ENCODE measurements at regions not wholly inside any gene's neighbourhood (a gene's known extent, or its start where the extent isn't known, plus 50 kb on each side); places are given as distances from the start of the nearest gene placed in this dataset.

GRCh38 chr14:105844047-105844630 lies 317.8 kb downstream of the TMEM121 start:
- DNase-seq (ENCODE audit: low read depth in 1 of 2, low spot score in 1 of 2) = no peak
- H3K27me3 ChIP-seq (ENCODE audit: insufficient read depth, poor library complexity, severe bottlenecking) = no peaks in the 10 kb centered on the region
- no peak for TF ChIP-seq POLR2AphosphoS5 (IDR thresholded peaks at IDR 0.05; ENCODE audit: low read depth)
- TF ChIP-seq CTCF (IDR thresholded peaks at IDR 0.05; ENCODE audit: insufficient read depth, low read length) = no peak
- no peak for TF ChIP-seq REST (IDR thresholded peaks at IDR 0.05; ENCODE audit: insufficient replicate concordance, low read depth)
- TF ChIP-seq SPI1 (IDR thresholded peaks at IDR 0.05; ENCODE audit: borderline replicate concordance, low read depth) = no peak
- TF ChIP-seq GABPA (IDR thresholded peaks at IDR 0.05; ENCODE audit: low read depth) = no peak
- H3K27ac ChIP-seq (replicated peaks) = no peak overlapping the region
- no peak overlapping the region for H3K4me3 ChIP-seq (replicated peaks; ENCODE audit: insufficient read depth, low read length)

- Histone ChIP-seq H3K27ac (replicated peaks) (no peak overlapping the region), H3K4me3 (replicated peaks; ENCODE audit: insufficient read depth, low read length) (no peak overlapping the region), H3K27me3 (ENCODE audit: insufficient read depth, poor library complexity, severe bottlenecking) (no peaks in the 10 kb centered on the region)
- TF ChIP-seq SPI1 (IDR thresholded peaks at IDR 0.05; ENCODE audit: borderline replicate concordance, low read depth) (no peak), CTCF (IDR thresholded peaks at IDR 0.05; ENCODE audit: insufficient read depth, low read length) (no peak), GABPA (IDR thresholded peaks at IDR 0.05; ENCODE audit: low read depth) (no peak), POLR2AphosphoS5 (IDR thresholded peaks at IDR 0.05; ENCODE audit: low read depth) (no peak), REST (IDR thresholded peaks at IDR 0.05; ENCODE audit: insufficient replicate concordance, low read depth) (no peak)
- no peak for DNase-seq (ENCODE audit: low read depth in 1 of 2, low spot score in 1 of 2)
Observed at GRCh38 chr14:105844810-105845724, 318.7 kb downstream of the TMEM121 start.

GRCh38 chr14:105845725-105846309 lies 319.4 kb downstream of the TMEM121 start:
- H3K27ac ChIP-seq (replicated peaks) = no peak overlapping the region
- no peak overlapping the region for H3K4me3 ChIP-seq (replicated peaks; ENCODE audit: insufficient read depth, low read length)
- H3K27me3 ChIP-seq (ENCODE audit: insufficient read depth, poor library complexity, severe bottlenecking) = no peaks in the 10 kb centered on the region
- DNase-seq (ENCODE audit: low read depth in 1 of 2, low spot score in 1 of 2) = no peak
- no peak for TF ChIP-seq SPI1 (IDR thresholded peaks at IDR 0.05; ENCODE audit: borderline replicate concordance, low read depth)
- TF ChIP-seq GABPA (IDR thresholded peaks at IDR 0.05; ENCODE audit: low read depth) = no peak
- TF ChIP-seq POLR2AphosphoS5 (IDR thresholded peaks at IDR 0.05; ENCODE audit: low read depth) = no peak
- TF ChIP-seq REST (IDR thresholded peaks at IDR 0.05; ENCODE audit: insufficient replicate concordance, low read depth) = no peak
- no peak for TF ChIP-seq CTCF (IDR thresholded peaks at IDR 0.05; ENCODE audit: insufficient read depth, low read length)
